HG03558 (cell line): ENCODE measurements at regions not wholly inside any gene's neighbourhood (a gene's known extent, or its start where the extent isn't known, plus 50 kb on each side); places are given as distances from the start of the nearest gene placed in this dataset.
"Not testable (repeated sequence)": the region's sequence is repeated elsewhere in the genome, so short reads cannot be mapped to it uniquely, and the experiment has no call there.

Experiments
- ATAC-seq: cut with Tn5 transposase; IDR thresholded peaks from one replicate; pipeline ENCODE4 v1.9.1; 2021; ENCODE audit warnings: moderate number of reproducible peaks; ENCODE audit not compliant: unreplicated experiment; ENCODE audit errors: extremely low read depth

DNA sequence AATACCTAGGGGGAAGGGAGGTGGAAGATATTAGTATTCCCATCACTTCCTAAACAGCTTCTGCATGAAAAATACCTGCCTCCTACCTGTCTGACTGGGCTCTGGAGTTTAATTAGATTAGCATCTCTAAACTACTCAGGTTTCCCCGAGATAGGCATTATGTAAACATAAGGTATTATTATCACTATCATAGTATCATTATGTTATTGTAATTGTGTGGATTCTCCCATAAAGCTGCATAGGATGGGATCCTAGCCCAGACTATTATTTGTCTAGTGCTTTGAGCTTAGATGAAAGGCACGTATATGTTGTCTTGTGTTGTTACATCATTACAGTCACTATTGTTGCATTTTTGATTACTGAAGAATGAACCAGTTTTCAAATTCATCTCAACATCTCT, 115.2 kb upstream of the SOX21 start:
- ATAC-seq: no peak

DNA sequence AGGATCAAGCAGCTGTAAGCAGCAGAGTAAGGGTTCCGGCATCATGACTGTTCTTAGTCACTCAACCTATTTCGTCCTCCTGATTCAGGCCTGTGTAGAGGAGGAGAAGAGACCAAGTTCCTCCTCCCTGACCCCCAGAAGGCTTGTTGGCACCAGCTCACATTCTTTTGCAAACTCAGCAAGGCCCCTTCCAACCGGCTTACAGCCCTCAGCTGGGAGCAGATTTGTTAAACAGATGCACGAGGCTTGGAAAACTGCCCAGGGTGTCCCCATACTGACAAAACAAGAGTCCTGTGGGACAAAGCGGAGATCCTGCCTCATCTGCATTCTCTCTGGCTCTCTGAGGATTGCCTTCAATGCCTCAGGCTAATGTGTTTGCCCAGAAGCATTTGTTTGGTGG, 113.2 kb upstream of the SOX21 start:
- no peak for ATAC-seq

DNA sequence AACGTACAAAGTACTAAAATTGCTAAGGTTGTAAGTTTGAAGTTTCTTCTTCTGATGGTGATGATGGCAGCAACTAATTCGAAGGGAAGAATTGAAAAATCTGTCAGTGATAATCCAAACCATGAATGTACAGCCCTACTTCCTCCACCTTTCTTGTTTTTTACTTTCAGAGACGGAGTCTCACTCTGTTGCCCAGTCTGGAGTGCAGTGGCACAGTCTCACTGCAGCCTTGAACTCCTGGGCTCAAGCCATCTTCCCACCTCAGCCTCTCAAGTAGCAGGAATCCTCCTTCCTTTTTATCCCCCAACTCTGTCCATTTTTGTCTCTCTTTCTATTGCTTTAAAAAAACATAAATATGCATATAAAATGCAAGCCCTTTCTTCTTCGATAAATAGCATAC, 112.3 kb upstream of the SOX21 start:
- no peak for ATAC-seq

DNA sequence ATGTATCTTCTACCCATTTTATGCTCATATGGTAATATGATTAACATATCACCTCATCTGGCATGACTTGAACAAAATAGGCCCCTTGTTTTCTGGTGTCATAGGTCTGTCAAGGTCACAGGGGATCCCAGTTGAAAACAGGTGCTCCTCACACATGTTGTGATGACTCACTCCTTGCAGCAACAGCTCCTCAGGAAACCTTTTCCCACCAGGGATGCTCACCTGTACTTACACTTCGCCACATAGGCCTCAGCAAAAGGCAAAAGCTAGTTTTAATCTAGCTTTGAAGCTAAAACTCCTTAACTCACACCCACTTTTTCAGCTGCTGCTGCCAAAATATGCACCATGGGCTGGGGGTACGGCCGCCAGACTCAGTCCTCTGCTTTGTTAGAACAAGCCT, 110.0 kb upstream of the SOX21 start:
- no peak for ATAC-seq

DNA sequence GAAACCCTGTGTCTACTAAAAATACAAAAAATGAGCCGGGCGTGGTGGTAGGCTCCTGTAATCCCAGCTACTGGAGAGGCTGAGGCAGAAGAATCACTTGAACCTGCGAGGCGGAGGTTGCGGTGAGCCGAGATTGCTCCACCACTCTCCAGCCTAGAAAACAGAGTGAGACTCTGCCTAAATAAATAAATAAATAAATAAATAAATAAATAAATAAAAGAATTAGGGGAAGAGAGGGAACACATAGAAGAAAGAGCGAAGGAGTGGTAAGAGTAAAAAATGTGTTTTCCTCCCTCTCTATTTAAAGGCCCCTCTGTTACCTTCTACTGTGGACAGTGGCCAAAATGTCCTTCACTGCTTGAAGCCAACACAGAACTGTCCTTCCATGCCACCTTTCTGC, 103.9 kb upstream of the SOX21 start:
- no peak for ATAC-seq

DNA sequence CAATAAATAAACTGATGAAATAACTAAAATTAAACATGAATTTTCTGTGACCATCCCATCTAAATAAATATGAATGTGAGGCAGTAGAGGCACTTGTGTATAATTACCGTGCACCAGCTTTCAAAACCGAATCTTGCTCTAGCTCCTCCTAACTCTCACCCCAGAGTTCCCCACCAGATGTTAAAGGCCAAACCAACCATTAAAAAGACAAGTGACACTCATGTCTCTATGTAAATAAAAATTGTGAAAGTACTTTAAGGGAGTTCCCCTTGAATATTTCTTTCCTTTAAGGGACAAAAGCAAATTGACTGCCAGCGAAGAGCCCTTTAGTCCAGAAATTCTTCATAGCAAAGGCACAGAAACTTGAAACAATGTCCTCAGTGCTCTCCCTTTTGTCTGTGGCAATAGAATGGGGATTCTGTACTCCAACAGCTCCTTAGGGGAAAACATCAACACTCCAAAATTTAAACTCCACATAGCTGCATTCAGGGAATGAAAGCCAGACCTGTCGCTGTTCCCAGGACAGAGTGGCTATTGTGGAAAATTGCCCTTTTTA, 101.7 kb upstream of the SOX21 start:
- ATAC-seq: peak; percentile 99

DNA sequence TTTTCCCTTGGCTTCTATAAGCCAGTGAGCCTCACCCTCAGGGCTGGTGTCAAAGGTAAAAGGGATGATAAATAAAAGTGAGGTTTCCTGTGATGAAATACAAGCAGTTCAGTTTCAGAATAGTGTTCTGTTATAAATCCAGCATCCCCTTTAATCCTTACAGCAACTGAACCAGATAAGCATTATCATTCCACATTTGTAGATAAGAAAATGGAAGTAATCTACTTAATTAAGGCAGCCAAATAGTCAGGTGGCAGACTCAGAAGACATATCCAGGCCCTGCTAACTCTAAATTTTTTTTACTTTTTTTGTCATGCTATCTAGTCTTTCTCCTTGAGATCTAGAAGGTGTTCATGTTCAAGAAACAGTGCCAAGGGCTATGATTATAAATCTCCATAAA, 99.4 kb upstream of the SOX21 start:
- ATAC-seq: no peak

DNA sequence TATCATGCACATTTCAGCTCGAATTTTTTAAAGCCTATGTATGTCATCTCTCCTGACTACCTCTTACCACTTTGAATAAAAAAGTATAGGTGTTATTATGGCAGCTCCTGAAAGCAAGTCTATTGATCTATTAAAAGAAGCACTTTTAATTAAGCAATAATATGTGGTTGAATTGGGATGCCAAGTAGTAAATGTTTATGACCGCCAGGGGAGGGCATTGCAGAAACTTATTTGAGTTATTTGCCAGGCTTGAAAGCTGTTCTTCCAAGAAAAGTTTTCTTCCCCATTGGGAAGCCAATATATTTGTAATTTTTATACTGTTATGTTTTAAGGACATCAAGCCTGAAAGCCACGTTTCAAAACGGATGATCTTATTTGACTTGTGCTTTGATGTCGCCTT, 88.1 kb upstream of the SOX21 start:
- ATAC-seq: no peak

DNA sequence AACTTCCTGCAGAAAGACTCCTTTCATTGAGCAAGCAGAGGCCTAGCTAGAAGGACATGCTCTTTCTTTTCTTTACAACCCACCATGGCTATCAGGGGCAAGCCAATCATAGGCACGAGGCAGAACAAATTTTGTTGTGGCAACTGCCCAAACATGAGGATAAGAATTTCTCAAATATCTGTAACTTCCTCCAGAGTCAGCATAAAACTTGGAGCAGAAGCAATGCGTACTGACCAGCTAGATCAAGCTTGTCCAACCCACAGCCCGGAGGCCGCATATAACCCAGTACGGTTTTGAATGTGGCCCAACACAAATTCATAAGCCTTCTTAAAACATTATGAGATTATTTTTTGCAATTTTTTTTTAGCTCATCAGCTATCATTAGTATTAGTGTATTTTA, 87.0 kb upstream of the SOX21 start:
- ATAC-seq: no peak

DNA sequence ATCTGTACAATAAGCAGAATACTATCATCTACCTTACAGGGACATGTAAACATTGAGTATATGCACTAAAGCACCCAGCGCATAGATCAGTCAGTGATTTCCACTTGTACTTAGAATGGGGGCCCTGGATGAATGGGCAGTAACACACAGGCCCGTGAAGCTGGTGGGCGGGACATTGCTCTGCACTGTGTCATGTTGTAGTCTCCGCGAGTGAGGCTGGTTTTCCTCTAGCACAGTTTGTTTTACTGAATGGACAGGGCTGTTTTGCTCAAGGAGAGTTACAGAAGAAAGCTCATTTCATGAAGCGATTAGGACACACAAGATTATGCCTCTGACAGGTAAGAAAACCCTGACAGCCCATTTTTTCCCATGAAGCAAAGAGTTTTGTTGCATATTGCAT, 86.4 kb upstream of the SOX21 start:
- ATAC-seq: no peak

DNA sequence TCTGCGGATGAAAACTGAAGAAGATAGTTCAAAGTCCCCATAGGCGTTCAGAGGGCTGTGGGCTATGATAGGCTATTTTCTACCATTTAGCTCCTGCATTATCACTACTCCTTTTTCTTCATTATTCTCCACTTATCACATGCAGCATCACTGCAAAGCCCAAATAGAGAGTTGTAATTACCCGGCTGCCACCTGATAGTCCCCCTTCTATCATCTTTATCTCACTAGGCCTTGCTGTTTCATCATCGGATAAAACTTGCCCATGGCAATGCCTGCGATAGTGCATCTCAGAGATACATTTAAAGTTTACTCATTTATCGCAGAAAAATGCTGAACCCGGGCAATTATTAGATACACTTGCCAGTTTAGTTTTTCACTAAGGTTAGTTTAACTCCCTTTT, 82.9 kb upstream of the SOX21 start:
- no peak for ATAC-seq

DNA sequence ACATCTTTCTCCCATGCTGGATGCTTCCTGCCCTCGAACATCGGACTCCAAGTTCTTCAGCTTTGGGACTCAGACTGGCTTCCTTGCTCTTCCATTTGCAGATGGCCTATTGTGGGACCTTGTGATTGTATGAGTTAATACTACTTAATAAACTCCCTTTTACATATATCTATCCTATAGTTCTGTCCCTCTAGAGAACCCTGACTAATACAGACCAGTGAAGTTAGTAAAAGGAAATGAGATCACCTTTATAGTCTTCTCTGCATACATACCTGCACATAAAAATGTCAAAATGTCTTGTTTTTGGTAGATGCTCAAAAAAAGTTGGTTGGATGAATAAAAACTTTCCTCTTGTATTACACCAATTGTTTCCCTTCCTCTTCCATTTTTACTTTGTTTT, 73.9 kb upstream of the SOX21 start:
- ATAC-seq: not testable (repeated sequence)

DNA sequence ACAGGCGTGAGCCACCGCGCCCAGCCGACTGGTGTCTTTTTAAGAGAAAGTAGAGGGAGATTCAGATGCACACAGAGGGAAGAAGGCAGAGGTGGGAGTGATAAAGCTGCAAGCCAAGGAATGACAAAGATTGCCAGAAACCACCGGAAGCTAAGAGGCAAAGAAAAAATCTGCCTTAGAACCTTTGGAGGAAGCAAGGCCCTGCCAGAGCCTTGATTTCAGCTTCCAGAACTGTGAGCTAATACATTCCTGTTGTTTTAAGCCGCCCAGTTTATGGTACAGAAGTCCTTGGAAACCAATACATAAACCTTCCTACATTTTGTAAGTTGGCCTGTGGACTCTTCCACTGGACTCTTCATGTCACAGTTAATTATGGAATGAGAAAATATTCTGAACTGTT, 71.7 kb upstream of the SOX21 start:
- ATAC-seq: no peak

DNA sequence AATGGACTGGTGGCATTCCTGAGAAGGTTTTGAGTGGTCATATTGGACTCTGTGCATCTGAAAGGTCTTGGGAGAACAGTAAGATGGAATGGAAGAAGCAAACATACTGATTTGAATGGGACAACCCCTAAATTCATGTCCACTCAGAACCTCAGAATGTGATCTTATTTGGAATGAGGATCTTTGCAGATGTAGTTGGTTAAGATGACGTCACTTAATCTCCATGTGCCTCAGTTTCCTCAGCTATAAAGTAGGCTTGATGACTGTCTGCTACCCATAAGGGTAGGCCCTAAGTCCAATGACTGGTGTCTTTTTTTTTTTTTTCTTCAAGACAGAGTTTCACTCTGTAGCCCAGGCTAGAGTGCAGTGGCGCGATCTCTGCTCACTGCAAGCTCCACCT, 71.1 kb upstream of the SOX21 start:
- no peak for ATAC-seq

DNA sequence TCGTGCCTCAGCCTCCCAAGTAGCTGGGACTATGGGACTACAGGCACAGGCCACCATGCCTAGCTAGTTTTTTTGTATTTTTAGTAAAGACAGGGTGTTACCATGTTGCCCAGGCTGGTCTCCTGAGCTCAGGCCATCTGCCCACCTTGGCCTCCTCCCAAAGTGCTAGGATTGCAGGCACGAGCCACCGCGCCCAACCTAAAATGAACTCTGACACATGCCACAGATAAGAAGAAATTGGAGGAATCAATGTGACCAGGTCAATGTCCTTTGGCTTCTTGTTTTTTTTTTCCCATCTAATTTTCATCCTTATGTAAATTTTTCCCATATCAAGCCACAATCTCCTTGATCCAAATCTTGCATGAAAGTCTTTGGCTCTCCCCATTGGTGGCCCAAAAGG, 68.1 kb upstream of the SOX21 start:
- no peak for ATAC-seq

DNA sequence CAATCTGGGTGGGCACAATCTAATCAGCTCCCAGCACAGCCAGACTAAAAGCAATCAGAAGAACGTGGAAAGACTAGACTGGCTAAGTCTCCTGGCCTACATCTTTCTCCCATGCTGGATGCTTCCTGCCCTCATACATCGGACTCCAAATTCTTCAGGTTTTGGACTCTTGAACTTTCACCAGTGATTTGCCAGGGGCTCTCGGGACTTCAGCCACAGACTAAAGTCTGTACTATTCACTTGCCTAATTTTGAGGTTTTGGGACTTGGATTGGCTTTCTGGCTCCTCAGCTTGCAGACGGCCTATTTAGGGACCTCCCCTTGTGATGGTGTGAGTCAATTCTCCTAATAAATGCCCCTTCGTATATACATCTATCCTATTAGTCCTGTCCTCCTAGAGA, 66.6 kb upstream of the SOX21 start:
- ATAC-seq: no peak

DNA sequence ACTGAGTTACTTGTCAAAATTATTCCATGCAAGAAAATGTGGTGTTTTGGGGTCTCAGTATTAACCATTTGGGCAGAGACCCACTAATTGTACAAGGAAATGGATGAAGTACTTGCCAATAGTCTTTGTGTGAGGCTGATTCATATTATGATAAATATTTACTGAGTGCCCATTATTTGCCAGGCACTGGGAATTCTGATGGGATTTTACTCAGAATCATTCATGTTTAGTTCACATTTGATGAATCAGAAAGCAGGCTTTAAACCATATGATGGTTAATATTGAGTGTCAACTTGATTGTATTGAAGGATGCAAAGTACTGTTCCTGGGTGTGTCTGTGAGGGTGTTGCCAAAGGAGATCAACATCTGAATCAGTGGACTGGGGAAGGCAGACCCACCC, 66.2 kb upstream of the SOX21 start:
- ATAC-seq: no peak

DNA sequence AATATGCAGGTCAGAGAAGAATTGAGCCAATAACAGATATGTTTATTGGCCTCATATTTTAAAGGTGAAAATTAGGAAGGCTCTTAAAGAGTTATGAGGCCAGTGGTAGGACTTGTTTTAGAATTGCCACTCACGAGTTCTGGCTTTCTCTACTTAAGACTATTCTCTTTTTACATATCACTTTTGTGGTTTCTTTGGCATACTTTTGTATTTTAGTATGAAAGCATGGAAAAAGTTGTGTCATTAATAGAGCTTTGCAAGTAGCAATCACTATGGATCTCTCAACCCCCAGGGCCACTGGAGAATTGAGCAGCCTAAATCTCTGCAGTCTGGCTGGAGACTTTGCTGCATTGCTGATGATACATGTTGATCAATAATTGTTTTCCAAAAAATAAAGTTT, 64.6 kb upstream of the SOX21 start:
- ATAC-seq: no peak

DNA sequence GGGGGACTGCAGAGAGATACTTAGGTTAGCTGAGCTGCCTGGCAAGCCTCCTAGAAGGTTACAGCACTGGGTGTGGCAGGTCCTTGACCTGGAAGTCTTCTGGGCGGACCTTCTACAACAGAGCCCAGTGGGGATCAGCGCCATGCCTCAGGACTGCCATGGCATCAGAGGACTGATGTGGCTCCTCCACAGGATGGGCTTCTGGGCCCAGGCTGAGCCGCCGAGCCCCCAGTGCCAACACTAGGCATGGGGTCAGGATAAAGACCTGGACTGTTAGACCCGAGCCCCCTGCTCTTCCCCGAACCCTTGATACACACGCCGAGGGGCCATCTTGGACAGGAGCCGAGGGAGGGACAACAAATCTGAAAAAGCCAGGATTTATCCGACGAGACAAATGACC, 64.0 kb upstream of the SOX21 start:
- ATAC-seq: no peak

DNA sequence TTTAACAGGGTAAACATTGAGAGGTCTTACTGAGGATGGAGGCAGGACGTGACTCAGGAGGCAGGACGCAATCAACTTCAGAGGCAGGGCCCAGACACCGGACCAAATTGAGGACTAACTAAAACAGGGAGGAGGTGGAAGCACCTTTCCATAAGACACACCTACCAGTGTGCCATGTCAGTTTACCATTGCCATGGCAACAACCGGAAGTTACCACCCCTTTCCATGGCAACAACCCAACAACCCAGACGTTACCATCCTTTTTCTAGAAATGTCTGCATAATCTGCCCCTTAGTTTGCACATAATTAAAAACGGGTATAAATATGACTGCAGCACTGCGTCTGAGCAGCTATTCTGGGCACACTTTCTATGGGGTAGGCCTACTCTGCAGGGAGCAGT, 53.5 kb upstream of the SOX21 start:
- ATAC-seq: no peak

DNA sequence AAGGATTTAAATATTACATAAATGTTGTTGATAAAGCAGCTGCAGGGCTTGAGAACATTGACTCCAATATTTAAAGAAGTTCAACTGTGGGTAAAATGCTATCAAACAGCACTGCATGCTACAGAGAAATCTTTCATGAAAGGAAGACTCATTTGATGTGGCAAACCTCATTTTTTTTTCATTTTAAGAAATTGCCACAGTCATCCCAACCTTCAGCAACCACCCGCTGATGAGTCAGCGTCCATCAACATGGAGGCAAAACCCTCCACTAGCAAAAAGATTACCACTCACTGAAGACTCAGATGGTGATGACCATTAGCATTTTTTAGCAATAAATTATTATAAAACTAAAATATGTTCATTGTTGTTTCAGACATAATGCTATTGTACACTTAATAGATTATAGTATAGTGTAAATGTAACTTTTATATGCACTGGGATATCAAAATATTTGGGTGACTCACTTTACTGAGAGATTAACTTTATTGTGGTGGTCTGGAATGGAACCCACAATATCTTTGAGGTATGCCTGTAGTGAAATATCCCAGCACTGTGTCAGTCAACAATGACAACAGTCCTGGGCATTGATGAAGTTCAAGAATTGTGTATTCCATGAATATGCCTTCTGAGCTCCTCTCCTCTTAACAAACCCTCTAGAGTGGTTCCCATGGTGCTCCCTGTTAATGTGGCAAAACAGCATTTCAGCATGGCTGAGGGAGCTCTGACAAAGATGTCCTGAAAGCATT, 52.4 kb upstream of the SOX21 start:
- ATAC-seq: no peak
